SK-N-SH treated with all-trans-retinoic acid at 6 μM for 48 hours (cell line): ENCODE measurements at regions not wholly inside any gene's neighbourhood (a gene's known extent, or its start where the extent isn't known, plus 50 kb on each side); places are given as distances from the start of the nearest gene placed in this dataset.

Experiments
- ATAC-seq: fragments of 200-7000 bp; cut with Tn5 transposase; 3 replicates; pipeline ENCODE4 v1.9.1; 2020; ENCODE audit warnings: mild to moderate bottlenecking, moderate library complexity
- BACH2 ChIP-seq: fragments of 250-450 bp; sonication (Bioruptor Pico); IDR thresholded peaks from 2 replicates; pipeline ENCODE4 v1.9.0; 2021; ENCODE audit warnings: mild to moderate bottlenecking, borderline replicate concordance
- CREB5 ChIP-seq: fragments of 250-450 bp; sonication (Bioruptor Pico); IDR thresholded peaks from 2 replicates; pipeline ENCODE4 v1.5.1; 2020; ENCODE audit warnings: low read depth, mild to moderate bottlenecking, moderate library complexity
- CSDC2 ChIP-seq: fragments of 250-450 bp; sonication (Bioruptor Pico); IDR thresholded peaks from 2 replicates; pipeline ENCODE4 v1.5.0; 2020; ENCODE audit warnings: mild to moderate bottlenecking, moderate library complexity
- GLIS3 ChIP-seq: fragments of 250-450 bp; sonication (Bioruptor Pico); IDR thresholded peaks from 2 replicates; pipeline ENCODE4 v1.5.0; 2020; ENCODE audit warnings: mild to moderate bottlenecking, moderate library complexity
- ISL1 ChIP-seq: fragments of 250-450 bp; sonication (Bioruptor Pico); IDR thresholded peaks from 2 replicates; pipeline ENCODE4 v2.1.2; 2022; ENCODE audit warnings: mild to moderate bottlenecking, moderate library complexity
- POU6F1 ChIP-seq: fragments of 250-450 bp; sonication (Bioruptor Pico); IDR thresholded peaks from 2 replicates; pipeline ENCODE4 v1.8.0; 2021; ENCODE audit warnings: low read depth, mild to moderate bottlenecking, moderate library complexity, borderline replicate concordance
- PPARA ChIP-seq: fragments of 250-450 bp; sonication (Bioruptor Pico); IDR thresholded peaks from 2 replicates; pipeline ENCODE4 v1.5.0; 2020; ENCODE audit warnings: mild to moderate bottlenecking, borderline replicate concordance
- RARB ChIP-seq: fragments of 250-450 bp; sonication (Bioruptor Pico); IDR thresholded peaks from 2 replicates; pipeline ENCODE4 v1.8.0; 2021; ENCODE audit warnings: mild to moderate bottlenecking, moderate library complexity
- SNAI2 ChIP-seq: fragments of 250-450 bp; sonication (Bioruptor Pico); IDR thresholded peaks from 2 replicates; pipeline ENCODE4 v1.5.0; 2020; ENCODE audit warnings: mild to moderate bottlenecking, moderate library complexity
- TCF4 ChIP-seq: fragments of 250-450 bp; sonication (Bioruptor Pico); IDR thresholded peaks from 2 replicates; pipeline ENCODE4 v1.8.0; 2021; ENCODE audit warnings: mild to moderate bottlenecking, moderate library complexity, borderline replicate concordance
- TOX ChIP-seq: fragments of 250-450 bp; sonication (Bioruptor Pico); IDR thresholded peaks from 2 replicates; pipeline ENCODE4 v1.8.0; 2021; ENCODE audit warnings: mild to moderate bottlenecking, moderate library complexity, borderline replicate concordance
- TSHZ2 ChIP-seq: fragments of 250-450 bp; sonication (Bioruptor Pico); IDR thresholded peaks from 2 replicates; pipeline ENCODE4 v1.5.0; 2020; ENCODE audit warnings: mild to moderate bottlenecking, moderate library complexity
- ZC3H10 ChIP-seq: fragments of 250-450 bp; sonication (Bioruptor Pico); IDR thresholded peaks from 2 replicates; pipeline ENCODE4 v1.5.1; 2021; ENCODE audit warnings: mild to moderate bottlenecking, moderate library complexity
- ZFP3 ChIP-seq: fragments of 250-450 bp; sonication (Bioruptor Pico); IDR thresholded peaks from 2 replicates; pipeline ENCODE4 v1.5.0; 2020; ENCODE audit warnings: mild to moderate bottlenecking, moderate library complexity
- ZFP30 ChIP-seq: fragments of 450-650 bp; formaldehyde crosslinking; IDR thresholded peaks from 2 replicates; pipeline ENCODE4 v1.5.0; 2022; ENCODE audit warnings: mild to moderate bottlenecking, moderate library complexity
- ZNF565 ChIP-seq: fragments of 450-650 bp; formaldehyde crosslinking; conservative IDR thresholded peaks from 2 replicates; pipeline ENCODE4 v1.5.0; 2020; ENCODE audit warnings: low read depth, mild to moderate bottlenecking, moderate library complexity
- ZNF70 ChIP-seq: fragments of 450-650 bp; formaldehyde crosslinking; IDR thresholded peaks from 2 replicates; pipeline ENCODE4 v1.5.0; 2020; ENCODE audit warnings: mild to moderate bottlenecking, moderate library complexity
- ZNF8 ChIP-seq: fragments of 450-650 bp; formaldehyde crosslinking; IDR thresholded peaks from 2 replicates; pipeline ENCODE4 v1.5.0; 2020; ENCODE audit warnings: mild to moderate bottlenecking, moderate library complexity
- TF ChIP-seq, protein P1 (sequence below): fragments of 250-450 bp; sonication (Bioruptor Pico); IDR thresholded peaks from 2 replicates; pipeline ENCODE4 v1.5.1; 2021; ENCODE audit warnings: mild to moderate bottlenecking, moderate library complexity
- TF ChIP-seq, protein P2 (sequence below): fragments of 250-450 bp; sonication (Bioruptor Pico); IDR thresholded peaks from 2 replicates; pipeline ENCODE4 v1.8.0; 2020; ENCODE audit warnings: mild to moderate bottlenecking, moderate library complexity, borderline replicate concordance

- TF ChIP-seq ZNF8 (CRISPR knock-in tag) (no peak), RARB (CRISPR knock-in tag) (no peak), BACH2 (no peak), TOX (CRISPR knock-in tag) (no peak), PPARA (CRISPR knock-in tag) (no peak), ISL1 (CRISPR knock-in tag) (no peak), ZC3H10 (CRISPR knock-in tag) (no peak), POU6F1 (CRISPR knock-in tag) (no peak), ZNF565 (CRISPR knock-in tag) (no peak), ZFP3 (CRISPR knock-in tag) (no peak), CREB5 (no peak), TSHZ2 (no peak), ZNF70 (CRISPR knock-in tag) (no peak), GLIS3 (CRISPR knock-in tag) (no peak), SNAI2 (CRISPR knock-in tag) (no peak), TCF4 (no peak), CSDC2 (CRISPR knock-in tag) (no peak)
- TF ChIP-seq, protein P1, sequence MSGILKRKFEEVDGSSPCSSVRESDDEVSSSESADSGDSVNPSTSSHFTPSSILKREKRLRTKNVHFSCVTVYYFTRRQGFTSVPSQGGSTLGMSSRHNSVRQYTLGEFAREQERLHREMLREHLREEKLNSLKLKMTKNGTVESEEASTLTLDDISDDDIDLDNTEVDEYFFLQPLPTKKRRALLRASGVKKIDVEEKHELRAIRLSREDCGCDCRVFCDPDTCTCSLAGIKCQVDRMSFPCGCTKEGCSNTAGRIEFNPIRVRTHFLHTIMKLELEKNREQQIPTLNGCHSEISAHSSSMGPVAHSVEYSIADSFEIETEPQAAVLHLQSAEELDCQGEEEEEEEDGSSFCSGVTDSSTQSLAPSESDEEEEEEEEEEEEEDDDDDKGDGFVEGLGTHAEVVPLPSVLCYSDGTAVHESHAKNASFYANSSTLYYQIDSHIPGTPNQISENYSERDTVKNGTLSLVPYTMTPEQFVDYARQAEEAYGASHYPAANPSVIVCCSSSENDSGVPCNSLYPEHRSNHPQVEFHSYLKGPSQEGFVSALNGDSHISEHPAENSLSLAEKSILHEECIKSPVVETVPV (CRISPR knock-in tag): no peak
- no peak for ATAC-seq
Measured at GRCh38 chrX:94831364-94831763, 1157.4 kb downstream of the FAM133A start.

- TF ChIP-seq SNAI2 (CRISPR knock-in tag): no peak
- TF ChIP-seq ZNF8 (CRISPR knock-in tag): no peak
- TF ChIP-seq ZFP3 (CRISPR knock-in tag): no peak
- no peak for TF ChIP-seq ZFP30 (CRISPR knock-in tag)
- TF ChIP-seq, protein P2, sequence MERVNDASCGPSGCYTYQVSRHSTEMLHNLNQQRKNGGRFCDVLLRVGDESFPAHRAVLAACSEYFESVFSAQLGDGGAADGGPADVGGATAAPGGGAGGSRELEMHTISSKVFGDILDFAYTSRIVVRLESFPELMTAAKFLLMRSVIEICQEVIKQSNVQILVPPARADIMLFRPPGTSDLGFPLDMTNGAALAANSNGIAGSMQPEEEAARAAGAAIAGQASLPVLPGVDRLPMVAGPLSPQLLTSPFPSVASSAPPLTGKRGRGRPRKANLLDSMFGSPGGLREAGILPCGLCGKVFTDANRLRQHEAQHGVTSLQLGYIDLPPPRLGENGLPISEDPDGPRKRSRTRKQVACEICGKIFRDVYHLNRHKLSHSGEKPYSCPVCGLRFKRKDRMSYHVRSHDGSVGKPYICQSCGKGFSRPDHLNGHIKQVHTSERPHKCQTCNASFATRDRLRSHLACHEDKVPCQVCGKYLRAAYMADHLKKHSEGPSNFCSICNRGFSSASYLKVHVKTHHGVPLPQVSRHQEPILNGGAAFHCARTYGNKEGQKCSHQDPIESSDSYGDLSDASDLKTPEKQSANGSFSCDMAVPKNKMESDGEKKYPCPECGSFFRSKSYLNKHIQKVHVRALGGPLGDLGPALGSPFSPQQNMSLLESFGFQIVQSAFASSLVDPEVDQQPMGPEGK (CRISPR knock-in tag): no peak
- no peak for TF ChIP-seq ISL1 (CRISPR knock-in tag)
- TF ChIP-seq, protein P1 (CRISPR knock-in tag): no peak
- no peak for TF ChIP-seq ZNF70 (CRISPR knock-in tag)
- ATAC-seq: no peak
Measured at GRCh38 chrX:94834226-94834625, 1160.2 kb downstream of the FAM133A start.

- no peak for ATAC-seq
- TF ChIP-seq TOX (CRISPR knock-in tag): no peak
- no peak for TF ChIP-seq POU6F1 (CRISPR knock-in tag)
- no peak for TF ChIP-seq BACH2
- TF ChIP-seq ZNF8 (CRISPR knock-in tag): no peak
- TF ChIP-seq TCF4: no peak
- no peak for TF ChIP-seq ZFP30 (CRISPR knock-in tag)
- TF ChIP-seq, protein P2 (CRISPR knock-in tag): no peak
- TF ChIP-seq ZC3H10 (CRISPR knock-in tag): no peak
- no peak for TF ChIP-seq GLIS3 (CRISPR knock-in tag)
- no peak for TF ChIP-seq CREB5
Measured at GRCh38 chrX:94850811-94851210, 1176.8 kb downstream of the FAM133A start.
